ENCODE measurements at regions not wholly inside any gene's neighbourhood (a gene's known extent, or its start where the extent isn't known, plus 50 kb on each side); places are given as distances from the start of the nearest gene placed in this dataset.

GRCh38 chr10:52525761-52526160, 211.7 kb downstream of the DKK1 start:
- TF ChIP-seq POLR2A (IDR thresholded peaks at IDR 0.05) (no peak), CTCF (IDR thresholded peaks at IDR 0.05) (no peak)
- ATAC-seq (no peak), DNase-seq (no peak)
- Histone ChIP-seq H3K9me3 (peaks cover 0 to 5% (median 0%) of the 10 kb centered on the region in 12 donors), H3K27ac (no peak overlapping the region), H3K27me3 (no peaks in the 10 kb centered on the region), H3K4me1 (no peaks in the 10 kb centered on the region), H3K4me3 (no peak overlapping the region), H3K36me3 (no peaks in the 10 kb centered on the region)
- 69 to 80% (median 71%) methylated on average over 2 of the region's 2 CpGs for WGBS, 4 donors
- intact Hi-C loops (cut with DNase I): no loop called here

- Histone ChIP-seq H3K9me3 (peaks cover 0 to 5% (median 0%) of the 10 kb centered on the region in 12 donors), H3K27ac (no peak overlapping the region), H3K27me3 (no peaks in the 10 kb centered on the region), H3K4me3 (no peak overlapping the region), H3K36me3 (no peaks in the 10 kb centered on the region), H3K4me1 (no peaks in the 10 kb centered on the region)
- DNase-seq (no peak), ATAC-seq (no peak)
- intact Hi-C loops (cut with DNase I): no loop called here
- TF ChIP-seq CTCF (IDR thresholded peaks at IDR 0.05): no peak
- no peak for TF ChIP-seq POLR2A (IDR thresholded peaks at IDR 0.05)
- 13 to 35% (median 27%) methylated on average over 1 of the region's 1 CpG for WGBS, 4 donors
These were observed 212.3 kb downstream of the DKK1 start for GRCh38 chr10:52526251-52526823.

- DNase-seq (no peak), ATAC-seq (no peak)
- H3K4me3 ChIP-seq: no peak overlapping the region
- no peaks in the 10 kb centered on the region for H3K4me1 ChIP-seq
- peaks cover 0 to 8% (median 0%) of the 10 kb centered on the region in 12 donors for H3K9me3 ChIP-seq
- no peaks in the 10 kb centered on the region for H3K36me3 ChIP-seq
- intact Hi-C loops (cut with DNase I): no loop called here
- no peaks in the 10 kb centered on the region for H3K27me3 ChIP-seq
- TF ChIP-seq POLR2A (IDR thresholded peaks at IDR 0.05) (no peak), CTCF (IDR thresholded peaks at IDR 0.05) (no peak)
- H3K27ac ChIP-seq: no peak overlapping the region
These were observed 218.7 kb downstream of the DKK1 start for GRCh38 chr10:52532650-52533290.

- DNase-seq: no peak
- intact Hi-C loops (cut with DNase I): no loop called here
These were observed 219.9 kb downstream of the DKK1 start for GRCh38 chr10:52533986-52534385.

More at GRCh38 chr10:52533986-52534385, 219.9 kb downstream of the DKK1 start:
- Histone ChIP-seq H3K9me3 (peaks cover 0 to 8% (median 0%) of the 10 kb centered on the region in 12 donors), H3K36me3 (no peaks in the 10 kb centered on the region), H3K27me3 (no peaks in the 10 kb centered on the region), H3K27ac (no peak overlapping the region), H3K4me3 (no peak overlapping the region), H3K4me1 (no peaks in the 10 kb centered on the region)
- TF ChIP-seq CTCF (IDR thresholded peaks at IDR 0.05) (no peak), POLR2A (IDR thresholded peaks at IDR 0.05) (no peak)
- ATAC-seq: no peak
